LNCaP clone FGC (cell line): ENCODE measurements at regions not wholly inside any gene's neighbourhood (a gene's known extent, or its start where the extent isn't known, plus 50 kb on each side); places are given as distances from the start of the nearest gene placed in this dataset.

Source experiments
- DNase-seq: peaks from one replicate; pipeline ENCODE4 v3.0.0-alpha.2; 2011; ENCODE audit warnings: low read depth
- H3K4me3 ChIP-seq: 2 replicates; pipeline ENCODE4 v1.5.1; 2011; ENCODE audit warnings: mild to moderate bottlenecking, low read depth, low read length, control low read depth
- CTCF ChIP-seq: IDR thresholded peaks from 2 replicates; pipeline ENCODE4 v1.5.1; 2012; ENCODE audit warnings: mild to moderate bottlenecking; ENCODE audit not compliant: control insufficient read depth, insufficient read depth; ENCODE audit errors: extremely low read depth

GRCh38 chr14:65153101-65153500, 50.8 kb upstream of the MAX start:
- no peak for DNase-seq
- no peak for TF ChIP-seq CTCF
- no peak overlapping the region for H3K4me3 ChIP-seq

GRCh38 chr14:65156568-65157366, 54.5 kb upstream of the MAX start:
- no peak for TF ChIP-seq CTCF
- no peak for DNase-seq
- no peak overlapping the region for H3K4me3 ChIP-seq

GRCh38 chr14:65159281-65160062, 57.2 kb upstream of the MAX start:
- no peak overlapping the region for H3K4me3 ChIP-seq

GRCh38 chr14:65160091-65160490, 57.8 kb upstream of the MAX start:
- no peak for TF ChIP-seq CTCF

More at GRCh38 chr14:65159281-65160062, 57.2 kb upstream of the MAX start:
- DNase-seq = no peak
- no peak for TF ChIP-seq CTCF

GRCh38 chr14:65162031-65162430, 59.7 kb upstream of the MAX start:
- DNase-seq = no peak
- no peak for TF ChIP-seq CTCF
- H3K4me3 ChIP-seq = no peak overlapping the region

More at GRCh38 chr14:65160091-65160490, 57.8 kb upstream of the MAX start:
- DNase-seq = no peak
- no peak overlapping the region for H3K4me3 ChIP-seq

GRCh38 chr14:65164068-65164824, 61.9 kb upstream of the MAX start:
- no peak for DNase-seq
- H3K4me3 ChIP-seq = no peak overlapping the region

More at GRCh38 chr14:65164068-65164824, 61.9 kb upstream of the MAX start:
- peak; percentile 67 for TF ChIP-seq CTCF
